NOMO-1 treated with DMSO at 0.1 percent for 48 hours (cell line): ENCODE measurements at regions not wholly inside any gene's neighbourhood (a gene's known extent, or its start where the extent isn't known, plus 50 kb on each side); places are given as distances from the start of the nearest gene placed in this dataset.
"Not testable (repeated sequence)": the region's sequence is repeated elsewhere in the genome, so short reads cannot be mapped to it uniquely, and the experiment has no call there.

Experiments
- DNase-seq: peaks from one replicate; lab custom pipeline; 2025; ENCODE audit not compliant: unreplicated experiment; lab: John Stamatoyannopoulos, UW

DNA sequence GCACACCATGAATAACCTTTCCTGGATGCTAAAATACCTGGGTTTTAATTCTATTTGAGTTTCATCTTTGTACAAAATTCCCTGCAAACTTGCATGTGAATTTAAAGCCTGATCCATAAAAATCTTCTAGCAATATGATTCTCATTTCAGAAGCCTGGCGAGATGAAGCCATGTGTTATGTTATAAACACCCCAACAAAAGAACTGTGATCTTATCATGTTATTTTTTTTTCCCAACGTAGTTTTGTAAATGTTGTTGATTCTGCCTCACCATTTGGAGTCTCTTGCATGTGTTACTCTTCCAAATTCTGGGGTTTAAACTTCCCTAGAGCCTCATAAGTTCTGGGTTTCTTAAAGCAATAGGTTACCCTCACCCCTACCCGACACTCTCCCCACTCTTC, 428.1 kb upstream of the DPH6 start:
- DNase-seq: no peak

DNA sequence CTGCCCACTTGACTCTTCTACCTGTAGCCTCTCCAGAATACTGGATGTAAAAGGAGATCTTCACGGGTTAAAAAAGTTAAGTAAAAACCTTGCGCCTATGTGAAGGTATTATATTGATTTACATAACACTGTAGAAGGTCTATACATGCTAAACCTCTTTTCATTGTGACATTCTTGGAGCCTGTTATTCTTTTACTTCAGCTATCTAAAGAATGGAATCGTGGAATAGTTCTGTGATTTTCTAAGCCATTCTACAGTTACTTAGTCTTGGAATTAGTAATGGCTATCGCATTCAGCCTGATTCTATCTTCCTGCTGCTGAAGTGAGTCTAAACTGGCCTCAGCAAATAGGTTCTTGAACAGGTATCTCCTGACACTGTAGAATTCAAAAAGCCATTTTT, 430.0 kb upstream of the DPH6 start:
- no peak for DNase-seq

DNA sequence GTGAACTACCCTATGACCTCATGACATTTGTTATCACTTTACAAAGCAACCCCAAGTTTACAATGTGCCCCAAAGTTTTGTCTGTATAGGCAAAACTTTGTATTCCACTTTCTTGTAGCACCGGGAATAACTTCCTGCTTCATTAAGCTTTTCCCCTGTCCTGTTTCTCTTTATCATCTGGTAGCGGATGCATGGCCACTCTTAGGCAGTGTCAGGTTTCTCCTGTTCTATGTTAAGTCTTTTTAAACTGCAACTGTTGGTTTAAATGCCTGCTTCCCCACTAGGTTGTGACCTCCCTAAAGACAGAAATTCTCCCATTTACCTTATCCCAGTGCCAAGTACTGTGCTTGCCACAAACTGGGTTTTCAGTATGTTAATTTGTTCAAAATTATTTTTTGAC, 433.6 kb upstream of the DPH6 start:
- DNase-seq: no peak

DNA sequence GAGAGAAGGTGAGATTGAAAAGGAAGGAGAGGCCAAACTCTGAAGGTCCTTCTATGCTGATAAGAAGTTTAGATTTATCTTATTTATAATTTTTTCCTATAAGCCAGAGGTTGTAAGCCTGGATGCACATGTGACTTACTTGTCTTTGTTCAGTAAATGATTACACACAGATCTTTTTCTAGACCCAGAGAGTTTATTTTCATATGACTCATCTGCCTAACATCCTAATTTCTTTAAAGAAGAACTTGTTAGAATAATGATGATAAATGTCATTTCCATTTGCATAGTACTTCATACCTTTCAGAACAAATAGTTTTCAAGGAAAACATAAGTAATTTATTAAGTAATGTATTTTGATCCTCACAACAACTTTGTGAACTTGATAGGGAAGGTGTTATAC, 434.8 kb upstream of the DPH6 start:
- DNase-seq: no peak

DNA sequence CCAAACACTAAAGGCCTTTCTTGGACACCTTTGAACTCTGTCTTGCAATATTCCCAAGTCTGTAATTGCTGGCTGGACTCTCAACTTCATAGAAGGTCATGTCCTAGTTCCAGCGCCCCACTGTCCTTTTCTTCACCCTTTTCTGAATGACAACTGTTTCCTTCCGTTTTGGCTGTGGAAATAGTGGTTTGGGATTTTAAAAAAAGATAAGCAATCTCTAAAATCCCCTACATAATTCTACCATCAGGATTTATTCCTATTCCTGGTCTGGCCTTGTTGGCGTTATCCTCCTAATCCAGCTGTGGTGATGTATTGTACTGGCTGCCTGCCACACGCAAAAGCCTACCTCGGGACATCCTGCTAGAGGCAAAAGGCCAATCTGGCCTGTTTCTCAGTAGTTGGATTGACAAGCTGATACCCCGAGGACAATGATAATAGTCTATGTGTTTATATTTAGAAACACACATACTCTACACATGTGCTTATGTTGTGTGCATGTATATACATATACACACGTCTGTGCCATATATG, 440.3 kb upstream of the DPH6 start:
- DNase-seq: no peak

DNA sequence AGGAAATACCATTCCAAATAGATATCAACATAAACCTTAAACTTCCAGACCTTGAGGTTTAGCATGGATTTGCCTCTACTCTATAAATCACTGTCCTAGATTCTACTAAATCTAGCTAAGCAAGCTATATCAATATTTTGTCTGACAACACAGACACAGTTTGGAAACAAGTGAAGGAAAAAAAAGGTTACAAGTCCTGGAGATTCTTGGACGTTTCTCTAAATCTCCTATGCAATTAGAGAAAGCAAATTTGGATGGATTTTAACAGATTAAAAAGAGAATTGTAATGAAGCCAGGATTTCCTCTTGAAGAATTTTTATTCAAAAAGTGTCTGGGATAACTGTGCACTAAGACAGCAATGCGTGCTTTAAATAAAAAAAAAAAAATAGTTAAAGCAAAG, 441.1 kb upstream of the DPH6 start:
- no peak for DNase-seq

DNA sequence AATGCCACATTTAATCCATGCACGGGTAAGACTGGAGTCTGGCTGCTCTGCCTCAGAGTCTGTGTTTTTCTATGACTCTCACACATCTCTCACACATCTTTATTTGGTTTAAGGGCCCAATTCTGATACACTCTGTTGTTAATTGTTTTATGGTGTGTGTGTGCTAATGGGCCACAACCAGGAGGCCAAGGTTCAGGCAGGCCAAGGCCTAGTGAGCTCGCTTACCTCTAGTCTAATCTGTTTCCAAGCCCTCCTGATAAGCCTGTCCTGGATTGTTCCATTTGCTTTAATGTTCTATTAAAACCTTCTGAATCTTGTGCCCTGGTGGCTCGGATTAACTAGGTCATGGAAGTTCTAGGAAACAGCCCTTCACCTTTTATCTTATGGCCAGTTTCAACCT, 445.4 kb upstream of the DPH6 start:
- no peak for DNase-seq

DNA sequence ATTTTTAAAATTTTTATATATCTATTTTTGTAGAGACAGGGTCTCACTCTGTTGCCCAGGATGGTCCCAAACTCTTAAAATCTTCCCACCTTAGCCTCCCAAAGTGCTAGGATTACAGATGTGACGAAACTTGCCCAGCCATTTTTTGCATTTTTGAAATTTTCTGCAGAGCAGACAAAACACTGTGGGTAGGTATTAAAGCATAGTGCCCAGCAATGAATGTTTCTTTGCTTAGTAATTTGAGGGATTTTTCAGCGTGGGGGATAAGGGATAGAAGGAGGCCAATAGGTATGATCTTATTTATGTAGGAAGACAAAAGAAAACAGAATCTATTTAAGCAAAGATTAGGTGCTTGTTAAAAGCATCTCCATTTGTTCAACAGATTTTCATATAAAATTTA, 446.8 kb upstream of the DPH6 start:
- DNase-seq: no peak

DNA sequence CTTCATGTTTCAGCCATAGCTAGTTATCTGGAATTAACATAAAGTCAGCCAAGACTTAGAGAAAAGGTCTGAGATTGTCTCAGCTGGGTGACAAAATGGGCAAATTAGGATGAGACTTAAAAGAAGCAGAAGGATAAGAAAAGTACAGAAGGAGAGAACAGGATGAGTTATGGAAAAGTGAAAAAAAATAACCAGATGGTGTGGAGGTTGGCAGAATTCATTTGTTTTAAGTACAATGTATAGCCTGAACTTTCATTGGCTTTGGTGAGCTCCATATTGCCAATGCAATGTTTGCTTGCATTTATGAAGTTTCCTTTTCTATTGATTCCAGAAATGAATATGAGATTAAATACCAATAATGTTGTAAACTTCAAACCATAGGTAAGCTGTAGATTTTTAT, 447.2 kb upstream of the DPH6 start:
- no peak for DNase-seq

DNA sequence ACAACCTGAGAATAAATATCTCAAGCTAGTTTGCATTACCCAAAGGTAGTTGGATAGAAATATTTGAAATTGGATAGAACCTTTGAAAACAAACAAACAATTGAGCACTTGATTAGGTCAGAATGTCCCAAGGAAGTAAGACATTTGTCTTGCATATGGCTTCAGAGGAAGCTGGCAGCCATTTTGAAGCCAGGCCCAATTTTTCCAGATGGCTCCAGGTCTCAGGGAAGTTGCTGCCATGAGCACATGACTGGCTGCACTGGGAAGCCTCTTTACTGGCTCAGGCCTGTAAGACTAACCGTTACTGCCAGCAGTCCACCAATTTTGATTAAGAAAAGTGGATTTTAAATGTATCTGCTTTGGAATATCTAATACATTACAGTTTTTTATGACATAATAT, 448.9 kb upstream of the DPH6 start:
- no peak for DNase-seq

DNA sequence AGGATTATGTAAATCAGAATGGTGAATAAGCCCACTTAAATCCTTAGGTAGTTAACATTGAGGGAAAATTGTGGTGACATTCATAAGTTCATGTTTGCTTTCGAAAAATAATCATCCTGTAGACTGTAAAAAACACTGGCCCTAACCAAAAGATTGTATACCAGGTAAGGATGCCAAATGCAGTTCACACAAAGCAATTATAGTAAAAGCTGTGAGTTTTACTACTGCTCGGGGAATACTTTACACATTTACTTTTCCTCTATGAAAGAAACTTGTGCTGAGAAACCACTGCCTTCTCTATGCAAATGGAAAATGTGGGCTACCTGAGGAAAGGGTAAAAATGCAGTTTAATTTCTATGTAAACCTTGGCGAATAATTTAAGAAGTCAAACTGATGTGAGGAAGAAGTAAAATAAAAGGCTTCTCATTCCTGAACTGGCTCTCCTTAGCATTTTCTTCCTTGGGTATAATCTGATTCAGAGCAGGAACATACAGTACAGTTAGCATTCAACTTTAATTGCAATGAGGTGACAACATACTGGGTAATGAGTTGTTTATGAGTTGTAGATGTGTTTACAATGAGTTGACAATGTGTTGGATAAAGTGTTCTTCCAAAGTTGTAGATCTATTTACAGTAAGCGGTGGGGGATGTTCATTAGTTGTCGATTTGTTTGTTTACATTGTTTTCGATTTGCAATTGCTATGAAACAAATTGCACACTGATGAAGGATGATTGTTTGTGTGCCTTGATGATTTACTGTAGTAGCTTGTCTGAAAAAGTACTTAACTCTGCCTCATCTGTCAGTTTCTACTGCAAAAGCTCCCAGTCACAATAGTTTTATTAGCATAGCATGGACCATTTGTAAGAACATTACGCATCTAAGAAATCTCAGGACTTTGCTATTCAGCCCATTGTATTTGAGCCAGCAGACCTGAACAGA, 453.0 kb upstream of the DPH6 start:
- no peak for DNase-seq

DNA sequence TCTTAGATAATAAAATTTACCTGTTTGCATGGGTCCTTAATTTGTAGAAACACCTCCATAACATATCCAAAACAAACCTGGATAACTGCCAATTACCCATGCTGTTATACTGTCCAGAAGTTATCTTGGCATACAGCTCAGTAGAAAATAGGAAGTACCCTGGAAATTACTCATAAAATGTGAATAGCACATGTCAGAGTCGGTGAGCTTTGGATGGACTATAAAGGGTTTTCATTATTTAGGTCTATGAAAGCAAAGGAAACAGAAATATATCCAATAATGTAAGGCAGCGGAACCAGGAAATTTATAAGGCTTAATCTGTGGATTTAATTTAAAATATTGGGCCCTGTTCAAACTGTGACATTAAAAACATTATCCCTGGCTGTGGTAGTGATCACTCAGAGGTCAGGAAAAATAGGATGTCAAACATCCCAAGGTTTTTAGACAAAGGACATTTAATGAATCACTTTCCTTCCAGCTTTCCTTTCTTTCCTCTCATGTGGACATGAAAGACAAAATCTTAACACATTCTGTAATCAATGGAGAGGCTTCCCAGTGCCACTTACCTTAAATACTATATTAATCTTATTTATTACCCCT, 459.0 kb upstream of the DPH6 start:
- DNase-seq: no peak

DNA sequence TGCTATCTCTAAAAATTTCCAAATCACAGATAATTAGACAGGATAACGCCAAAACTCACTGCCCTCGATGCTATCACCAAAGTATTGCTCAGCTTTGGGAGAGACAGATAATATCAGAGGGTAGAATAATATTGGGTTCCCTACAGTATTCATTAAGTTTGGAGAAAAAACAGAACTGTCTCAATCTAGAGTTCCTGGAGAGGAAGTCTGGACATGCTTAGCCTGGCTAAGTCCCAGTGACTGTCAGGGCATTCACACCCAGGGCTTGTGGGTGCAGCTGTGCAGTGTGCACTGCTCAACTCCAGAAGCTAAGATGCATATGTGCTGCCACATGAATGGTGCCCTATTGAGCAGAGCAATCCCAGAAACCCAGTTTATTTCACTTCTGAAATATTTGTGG, 459.6 kb upstream of the DPH6 start:
- no peak for DNase-seq

DNA sequence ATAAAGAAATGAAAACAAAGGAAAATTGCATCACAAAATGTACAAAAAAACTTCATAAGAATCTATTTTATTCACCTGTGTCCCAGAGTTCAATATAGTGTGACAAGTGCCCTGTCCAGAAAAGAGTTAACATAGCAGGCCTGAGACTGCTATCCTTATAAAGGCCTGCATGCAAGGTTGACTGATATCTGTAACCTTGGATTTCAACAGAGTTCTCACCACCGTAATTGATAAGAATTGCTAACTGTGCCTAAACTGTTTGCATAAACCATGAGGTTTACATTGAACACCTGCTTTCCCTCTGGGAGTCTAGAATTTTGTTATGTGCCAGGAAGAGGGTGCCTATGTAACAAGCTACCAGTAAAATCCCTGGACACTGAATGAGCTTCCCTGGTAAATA, 461.7 kb upstream of the DPH6 start:
- no peak for DNase-seq

DNA sequence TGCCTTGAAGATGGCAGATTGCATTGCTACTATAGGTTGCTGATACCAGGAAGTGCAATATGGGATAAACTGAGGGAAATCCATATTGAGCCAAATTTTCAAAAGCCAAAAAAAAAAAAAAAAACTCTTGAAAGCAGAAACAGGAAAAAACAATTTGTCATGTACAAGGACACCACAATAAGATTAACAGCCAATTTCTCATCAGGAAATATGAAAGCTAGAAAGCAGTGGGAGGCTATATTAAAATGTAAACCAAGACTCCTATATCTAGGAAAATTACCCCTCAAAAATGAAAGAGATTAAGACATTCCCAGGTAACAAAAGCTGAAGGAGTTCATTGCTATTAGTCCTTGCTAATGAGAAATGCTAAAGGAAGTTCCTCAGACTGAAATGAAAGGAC, 462.8 kb upstream of the DPH6 start:
- DNase-seq: no peak

DNA sequence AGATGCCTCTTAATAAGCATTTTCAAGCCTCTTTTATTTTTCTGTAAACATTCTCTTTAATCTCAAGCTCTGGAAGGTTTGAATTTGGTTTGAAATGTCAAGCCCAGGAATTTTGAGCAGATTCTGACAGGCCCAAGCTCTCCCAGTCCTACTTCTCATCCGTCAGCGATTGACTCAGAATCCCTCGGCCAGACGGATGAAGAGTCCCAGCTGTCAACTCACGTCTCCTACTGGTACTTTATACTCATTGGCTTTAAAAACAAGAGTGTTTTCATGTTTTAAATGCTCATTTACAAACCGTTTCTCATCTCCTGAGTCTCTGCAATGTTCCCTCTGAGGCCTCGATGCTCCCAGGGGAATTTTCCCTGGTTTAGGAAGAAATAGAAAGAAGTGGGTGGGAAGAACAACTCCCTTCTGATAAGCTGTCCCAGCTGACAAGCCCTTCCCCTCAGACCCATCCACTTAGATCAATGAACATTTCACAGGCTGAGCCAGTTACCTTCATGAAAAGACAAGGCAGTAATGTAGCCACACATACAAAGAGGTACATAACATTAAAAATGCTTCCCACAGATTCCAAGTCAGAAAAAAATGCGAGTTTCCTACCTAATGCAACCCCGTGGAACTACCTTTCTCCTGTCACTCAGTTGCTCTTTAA, 478.2 kb upstream of the DPH6 start:
- DNase-seq: no peak

DNA sequence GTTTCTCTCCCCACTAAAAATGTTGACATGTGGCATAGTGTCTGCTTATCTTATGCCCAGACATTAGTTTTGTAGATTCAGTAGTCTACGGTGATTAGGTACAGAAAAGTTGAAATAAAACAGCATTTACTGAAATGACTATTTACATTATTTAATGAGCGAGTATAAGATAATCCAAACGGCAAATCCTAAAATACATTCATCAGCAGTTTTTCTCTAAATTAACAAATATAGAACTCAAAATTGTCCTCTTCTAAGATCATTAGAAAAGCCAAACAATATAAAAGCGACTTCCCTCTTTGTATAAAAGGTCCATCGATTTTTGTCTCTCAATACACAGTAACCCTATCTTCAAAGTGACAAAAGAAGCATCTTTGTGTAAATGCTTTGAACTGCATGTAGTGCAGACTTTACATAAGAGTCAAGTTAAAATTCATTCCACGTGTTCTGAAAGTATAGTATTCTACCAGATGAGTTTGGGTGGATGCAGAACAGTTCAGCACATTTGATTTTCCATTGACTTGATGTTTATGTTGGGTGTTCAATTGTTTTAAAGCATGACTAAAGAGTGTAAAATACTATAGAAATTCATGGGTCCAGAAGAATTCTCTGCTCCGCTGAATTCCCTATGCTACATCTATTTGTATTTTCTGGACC, 480.8 kb upstream of the DPH6 start:
- no peak for DNase-seq

DNA sequence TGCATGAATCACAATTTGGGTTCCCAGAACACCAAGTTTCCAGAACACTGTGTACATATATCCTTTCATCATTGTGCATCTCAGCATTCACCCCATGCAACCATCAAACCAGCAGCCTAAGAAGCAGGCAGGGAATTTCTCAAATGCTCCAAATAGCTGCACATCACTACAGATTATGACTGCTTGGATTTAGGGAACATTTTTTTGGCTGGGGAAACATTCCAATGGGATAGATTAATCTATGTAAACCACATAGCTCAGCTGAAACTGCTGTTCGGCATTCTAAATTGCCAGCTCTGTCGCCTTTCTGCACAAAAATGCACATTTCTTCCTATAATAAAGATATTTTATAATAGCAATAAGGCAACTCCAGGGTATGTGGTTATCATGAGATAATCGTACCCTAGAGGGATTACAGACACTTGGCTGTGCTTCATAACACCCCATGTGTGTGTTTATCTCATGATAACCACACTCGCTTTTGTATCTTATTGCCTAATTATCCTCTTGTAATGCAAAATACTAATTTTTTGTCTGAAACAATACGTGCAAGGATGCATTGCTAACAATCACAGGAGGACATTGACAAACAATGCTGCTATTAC, 483.7 kb upstream of the DPH6 start:
- DNase-seq: no peak

DNA sequence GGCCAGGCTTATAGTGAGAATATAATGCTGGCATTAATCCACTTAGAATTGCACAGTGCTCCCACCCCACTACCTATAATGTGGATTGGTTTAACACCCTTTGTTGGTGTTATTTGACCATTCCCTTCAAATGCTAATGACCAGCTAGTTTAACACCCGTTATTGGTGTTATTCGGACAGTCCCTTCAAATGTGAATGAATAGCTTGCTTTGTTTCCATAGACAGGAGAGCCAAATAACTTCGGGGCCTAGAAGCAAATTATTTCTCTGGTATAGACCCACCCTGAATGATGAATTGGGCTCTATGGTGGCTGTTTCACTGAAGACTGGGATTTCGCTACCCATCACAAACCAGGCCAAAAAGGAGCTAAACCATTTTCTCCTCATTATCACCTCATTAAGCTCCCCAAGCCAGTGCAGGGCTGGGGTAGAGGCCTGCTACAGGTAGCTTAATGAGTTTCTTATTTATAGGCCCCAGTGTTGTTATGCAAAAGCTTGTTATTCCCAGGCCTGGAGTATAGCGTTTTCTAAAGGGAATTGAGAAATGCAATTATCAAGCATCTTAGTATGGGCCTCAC, 494.1 kb upstream of the DPH6 start:
- no peak for DNase-seq

DNA sequence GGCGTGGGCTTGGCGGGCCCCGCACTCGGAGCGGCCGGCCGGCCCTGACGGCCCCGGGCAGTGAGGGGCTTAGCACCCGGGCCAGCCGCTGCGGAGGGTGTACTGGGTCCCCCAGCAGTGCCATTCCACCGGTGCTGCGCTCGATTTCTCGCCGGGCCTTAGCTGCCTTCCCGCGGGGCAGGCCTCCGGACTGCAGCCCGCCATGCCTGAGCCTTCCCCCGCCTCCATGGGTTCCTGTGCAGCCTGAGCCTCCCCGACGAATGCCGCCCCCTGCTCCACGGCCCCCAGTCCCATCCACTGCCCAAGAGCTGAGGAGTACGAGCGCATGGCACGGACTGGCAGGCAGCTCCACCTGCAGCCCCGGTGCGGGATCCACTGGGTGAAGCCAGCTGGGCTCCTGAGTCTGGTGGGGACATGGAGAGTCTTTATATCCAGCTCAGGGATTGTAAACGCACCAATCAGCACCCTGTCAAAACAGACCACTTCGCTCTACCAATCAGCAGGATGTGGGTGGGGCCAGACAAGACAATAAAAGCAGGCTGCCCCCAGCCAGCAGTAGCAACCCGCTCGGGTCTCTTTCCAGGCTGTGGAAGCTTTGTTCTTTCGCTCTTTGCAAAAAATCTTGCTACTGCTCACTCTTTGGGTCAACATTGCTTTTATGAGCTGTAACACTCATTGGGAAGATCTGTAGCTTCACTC, 501.2 kb upstream of the DPH6 start:
- not testable (repeated sequence) for DNase-seq
